Smooth muscle cell (in vitro differentiated cells): ENCODE measurements at regions not wholly inside any gene's neighbourhood (a gene's known extent, or its start where the extent isn't known, plus 50 kb on each side); places are given as distances from the start of the nearest gene placed in this dataset.

Source experiments
- DNase-seq: peaks from one replicate; lab custom pipeline; 2025; ENCODE audit not compliant: unreplicated experiment; lab: John Stamatoyannopoulos, UW
- H2AFZ ChIP-seq: fragments of 200-600 bp; sonication (generic); 2 replicates; pipeline ENCODE4 v1.6.0; 2016; ENCODE audit warnings: antibody characterized with exemption, low read depth, mild to moderate bottlenecking
- H3F3A ChIP-seq: fragments of 200-600 bp; sonication (generic); 2 replicates; pipeline ENCODE4 v1.6.0; 2017; ENCODE audit warnings: antibody characterized with exemption, low read depth
- H3K27ac ChIP-seq: fragments of 200-600 bp; sonication (generic); 2 replicates; pipeline ENCODE4 v1.5.1; 2016; ENCODE audit warnings: low read depth, mild to moderate bottlenecking
- H3K27me3 ChIP-seq: fragments of 200-600 bp; sonication (generic); 2 replicates; pipeline ENCODE4 v1.6.1; 2016; ENCODE audit warnings: low read depth, mild to moderate bottlenecking
- H3K36me3 ChIP-seq: fragments of 200-600 bp; sonication (generic); 2 replicates; pipeline ENCODE4 v1.5.1; 2016; ENCODE audit warnings: low read depth
- H3K4me1 ChIP-seq: fragments of 200-600 bp; sonication (generic); 2 replicates; pipeline ENCODE4 v1.5.1; 2016; ENCODE audit warnings: low read depth
- H3K4me2 ChIP-seq: fragments of 200-600 bp; sonication (generic); 2 replicates; pipeline ENCODE4 v1.6.0; 2016; ENCODE audit warnings: mild to moderate bottlenecking
- H3K4me3 ChIP-seq: fragments of 200-600 bp; sonication (generic); 2 replicates; pipeline ENCODE4 v1.5.1; 2016; ENCODE audit warnings: mild to moderate bottlenecking
- H3K79me2 ChIP-seq: fragments of 200-600 bp; sonication (generic); 2 replicates; pipeline ENCODE4 v1.6.0; 2016; ENCODE audit warnings: low read depth, mild to moderate bottlenecking
- H3K9ac ChIP-seq: fragments of 200-600 bp; sonication (generic); 2 replicates; pipeline ENCODE4 v1.6.0; 2016; ENCODE audit warnings: low read depth
- H3K9me3 ChIP-seq: fragments of 200-600 bp; sonication (generic); replicated peaks from 2 replicates; pipeline ENCODE4 v1.5.1; 2016; ENCODE audit warnings: low read depth
- H4K20me1 ChIP-seq: fragments of 200-600 bp; sonication (generic); 2 replicates; pipeline ENCODE4 v1.6.0; 2016; ENCODE audit warnings: low read depth
- CTCF ChIP-seq: fragments of 200-600 bp; sonication (generic); IDR thresholded peaks from 2 replicates; pipeline ENCODE4 v1.5.1; 2017; ENCODE audit warnings: borderline replicate concordance, mild to moderate bottlenecking, antibody characterized with exemption; ENCODE audit not compliant: insufficient read depth, poor library complexity, severe bottlenecking
- WGBS: methylation state at CpG from one replicate; pipeline ENCODE4 v1.1.7; 2016; ENCODE audit warnings: low lambda C conversion rate; 5-methylcytosine and 5-hydroxymethylcytosine counted together

DNA sequence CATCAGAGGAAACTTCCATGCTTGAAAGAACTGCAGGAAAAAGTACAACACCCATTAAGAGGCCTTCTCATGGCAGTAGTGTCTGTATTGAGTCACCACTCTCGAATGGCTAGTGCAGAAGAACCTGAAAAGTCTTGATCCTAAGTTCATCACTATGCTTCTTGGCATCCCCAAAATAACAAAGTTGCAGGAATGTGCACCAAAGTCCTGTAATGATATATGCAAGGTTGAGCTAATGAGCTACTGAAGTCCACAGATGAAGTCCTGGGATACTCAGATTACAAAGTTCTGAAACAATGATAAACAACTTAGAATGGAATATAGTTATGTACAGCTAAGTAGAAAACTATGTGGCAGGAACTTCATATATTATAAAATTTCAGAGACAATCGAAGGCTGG, 545.4 kb downstream of the FOXG1 start:
- no peak overlapping the region for H2AFZ ChIP-seq
- DNase-seq, result no peak
- H3K36me3 ChIP-seq, result no peaks in the 10 kb centered on the region
- no peaks in the 10 kb centered on the region for H3K4me1 ChIP-seq
- no peak overlapping the region for H3K4me2 ChIP-seq
- TF ChIP-seq CTCF, result no peak
- H3K79me2 ChIP-seq, result no peaks in the 10 kb centered on the region
- no peaks in the 10 kb centered on the region for H3K9me3 ChIP-seq
- H4K20me1 ChIP-seq, result no peaks in the 10 kb centered on the region
- H3K27me3 ChIP-seq, result no peaks in the 10 kb centered on the region
- H3K9ac ChIP-seq, result no peak overlapping the region
- no peak overlapping the region for H3K27ac ChIP-seq
- 64% methylated on average over 2 of the region's 2 CpGs for WGBS
- H3F3A ChIP-seq, result no peaks in the 10 kb centered on the region
- no peak overlapping the region for H3K4me3 ChIP-seq

DNA sequence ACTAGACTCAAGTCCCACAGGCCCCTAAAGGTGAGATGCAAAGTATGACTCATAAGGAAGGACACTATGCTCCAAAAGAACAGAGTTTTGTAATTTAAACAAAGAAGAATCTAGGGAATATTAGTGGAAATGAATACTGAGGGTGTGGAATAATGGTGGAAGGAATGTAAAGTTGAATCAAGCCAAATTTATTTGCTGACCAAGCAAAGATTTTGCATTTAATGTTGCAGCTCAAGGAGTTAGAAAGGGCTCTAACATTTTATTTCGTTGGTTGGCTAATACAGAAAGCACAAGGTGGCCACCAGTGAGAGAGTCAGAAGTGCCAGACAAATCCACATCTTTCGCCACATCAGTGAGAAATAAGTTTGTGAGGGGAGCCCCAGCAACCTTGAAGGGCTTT, 550.3 kb downstream of the FOXG1 start:
- no peaks in the 10 kb centered on the region for H4K20me1 ChIP-seq
- H3K36me3 ChIP-seq, result no peaks in the 10 kb centered on the region
- no peaks in the 10 kb centered on the region for H3K9me3 ChIP-seq
- H3K4me2 ChIP-seq, result no peak overlapping the region
- H3K9ac ChIP-seq, result no peak overlapping the region
- H3K4me3 ChIP-seq, result no peak overlapping the region
- H2AFZ ChIP-seq, result no peak overlapping the region
- no peak overlapping the region for H3K27ac ChIP-seq
- H3K27me3 ChIP-seq, result no peaks in the 10 kb centered on the region
- no peak for TF ChIP-seq CTCF
- 82% methylated on average over 2 of the region's 2 CpGs for WGBS
- DNase-seq, result no peak
- H3K4me1 ChIP-seq, result no peaks in the 10 kb centered on the region
- no peaks in the 10 kb centered on the region for H3F3A ChIP-seq
- no peaks in the 10 kb centered on the region for H3K79me2 ChIP-seq

- Histone ChIP-seq H3K9me3 (no peaks in the 10 kb centered on the region), H3K27me3 (no peaks in the 10 kb centered on the region), H3K79me2 (no peaks in the 10 kb centered on the region), H3K4me3 (no peak overlapping the region), H3K36me3 (no peaks in the 10 kb centered on the region), H3K4me2 (no peak overlapping the region), H2AFZ (no peak overlapping the region), H3K9ac (no peak overlapping the region), H3F3A (no peaks in the 10 kb centered on the region), H4K20me1 (no peaks in the 10 kb centered on the region), H3K4me1 (no peaks in the 10 kb centered on the region), H3K27ac (no peak overlapping the region)
- TF ChIP-seq CTCF, result no peak
- no peak for DNase-seq
- WGBS, result 91% methylated on average over 1 of the region's 1 CpG
Observed at GRCh38 chr14:29317423-29317822, 550.8 kb downstream of the FOXG1 start.

DNA sequence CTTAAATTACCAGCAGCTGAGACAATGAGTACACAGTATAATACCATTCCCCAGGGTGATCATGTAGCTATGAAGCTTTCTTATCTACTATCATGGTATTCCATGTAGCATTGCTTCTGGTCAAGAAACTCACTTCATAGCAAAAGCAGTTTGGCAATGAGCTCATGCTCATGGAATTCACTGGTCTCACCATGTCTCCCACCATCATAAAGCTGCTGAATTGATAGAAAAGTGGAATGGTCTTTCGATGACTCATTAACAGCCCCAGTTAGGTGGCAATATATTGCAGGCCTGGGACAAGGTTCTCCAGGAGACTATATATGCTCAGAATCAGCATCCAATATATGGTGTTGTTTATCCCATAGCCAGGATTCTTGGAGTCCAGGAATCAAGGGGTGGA, 553.7 kb downstream of the FOXG1 start:
- no peaks in the 10 kb centered on the region for H3K9me3 ChIP-seq
- no peak overlapping the region for H3K9ac ChIP-seq
- H3F3A ChIP-seq, result no peaks in the 10 kb centered on the region
- TF ChIP-seq CTCF, result no peak
- DNase-seq, result no peak
- H3K4me1 ChIP-seq, result no peaks in the 10 kb centered on the region
- no peak overlapping the region for H3K27ac ChIP-seq
- H3K27me3 ChIP-seq, result no peaks in the 10 kb centered on the region
- no peak overlapping the region for H3K4me3 ChIP-seq
- whole genome bisulfite sequencing, result 94% methylated on average over 1 of the region's 1 CpG
- H2AFZ ChIP-seq, result no peak overlapping the region
- H3K4me2 ChIP-seq, result no peak overlapping the region
- no peaks in the 10 kb centered on the region for H4K20me1 ChIP-seq
- H3K36me3 ChIP-seq, result no peaks in the 10 kb centered on the region
- no peaks in the 10 kb centered on the region for H3K79me2 ChIP-seq
